ENCODE measurements at regions not wholly inside any gene's neighbourhood (a gene's known extent, or its start where the extent isn't known, plus 50 kb on each side); places are given as distances from the start of the nearest gene placed in this dataset.
"Not testable (repeated sequence)": the region's sequence is repeated elsewhere in the genome, so short reads cannot be mapped to it uniquely, and the experiment has no call there.

GRCh38 chr12:131296136-131296535, 342.4 kb downstream of the ADGRD1 start:
- TF ChIP-seq CTCF, EZH2phosphoT487 (IDR thresholded peaks at IDR 0.05): not testable (repeated sequence)
